COLO829 (cell line): ENCODE measurements at regions not wholly inside any gene's neighbourhood (a gene's known extent, or its start where the extent isn't known, plus 50 kb on each side); places are given as distances from the start of the nearest gene placed in this dataset.

ENCODE experiments used
- DNase-seq: peaks from one replicate; pipeline ENCODE4 v3.0.0; 2012; ENCODE audit warnings: low spot score

DNA sequence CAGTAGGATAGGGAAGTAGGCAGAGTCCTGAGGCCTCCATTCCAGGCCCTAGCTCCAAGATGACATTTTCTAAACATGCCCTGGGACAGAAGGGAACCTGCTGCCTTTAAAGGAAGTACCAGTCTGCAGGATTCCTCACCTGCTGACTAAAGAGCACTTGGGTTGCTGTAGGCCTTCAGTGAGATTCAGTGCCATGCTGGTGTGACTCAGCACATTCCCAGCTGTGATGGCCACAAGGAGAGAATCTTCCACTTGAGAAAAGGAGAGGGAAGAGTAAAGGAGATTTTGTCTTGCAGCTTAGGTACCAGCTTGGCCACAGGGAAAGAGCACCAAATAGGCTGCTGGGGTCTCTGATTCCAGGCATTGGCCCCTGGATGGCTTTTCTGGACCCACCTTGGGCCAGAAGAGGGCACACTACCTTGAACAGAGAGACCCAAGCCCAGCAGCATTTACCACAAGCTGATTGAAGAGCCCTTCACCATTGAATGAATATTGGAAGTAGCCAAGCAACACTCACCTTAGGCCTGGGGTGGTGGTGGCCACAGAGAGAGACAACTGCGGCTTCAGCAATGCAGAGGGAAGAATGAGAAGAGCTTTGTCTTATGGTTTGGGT lies 498.3 kb downstream of the KCNH5 start:
- no peak for DNase-seq

DNA sequence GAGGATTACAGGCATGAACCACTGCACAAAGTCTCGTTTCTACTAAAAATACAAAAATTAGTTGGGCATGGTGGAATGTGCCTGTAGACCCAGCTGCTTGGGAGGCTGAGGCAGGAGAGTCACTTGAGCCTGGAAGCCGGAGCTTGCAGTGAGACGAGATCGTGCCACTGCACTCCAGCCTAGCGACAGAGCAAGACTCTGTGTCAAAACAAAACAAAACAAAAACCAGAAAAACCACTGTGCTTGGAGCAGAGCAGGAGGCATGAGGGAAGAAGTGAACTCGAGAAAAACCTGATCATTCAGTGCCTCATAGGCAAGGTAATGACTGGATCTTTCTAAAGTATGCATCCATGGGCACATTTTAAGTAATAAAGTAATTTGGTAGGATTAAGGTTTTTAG lies 487.8 kb downstream of the KCNH5 start:
- DNase-seq: no peak

DNA sequence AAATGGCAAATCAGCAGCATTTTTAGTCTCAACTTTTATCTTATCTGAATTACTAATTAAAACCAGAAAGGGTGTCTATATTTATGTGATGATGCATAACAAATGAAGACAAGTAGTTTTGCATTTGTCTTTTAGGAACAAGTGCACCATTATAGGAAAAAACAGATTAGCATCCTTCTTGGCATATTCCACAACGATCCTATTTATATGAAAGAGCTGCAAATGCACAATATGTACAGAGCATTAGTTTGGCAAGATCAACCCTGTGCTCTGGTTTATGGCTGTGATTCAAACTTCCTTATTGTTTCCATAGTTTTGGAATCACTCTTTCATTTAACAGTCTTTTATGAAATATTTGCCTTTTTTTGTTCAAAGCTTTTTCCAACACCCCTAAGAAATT lies 486.8 kb downstream of the KCNH5 start:
- DNase-seq: no peak

DNA sequence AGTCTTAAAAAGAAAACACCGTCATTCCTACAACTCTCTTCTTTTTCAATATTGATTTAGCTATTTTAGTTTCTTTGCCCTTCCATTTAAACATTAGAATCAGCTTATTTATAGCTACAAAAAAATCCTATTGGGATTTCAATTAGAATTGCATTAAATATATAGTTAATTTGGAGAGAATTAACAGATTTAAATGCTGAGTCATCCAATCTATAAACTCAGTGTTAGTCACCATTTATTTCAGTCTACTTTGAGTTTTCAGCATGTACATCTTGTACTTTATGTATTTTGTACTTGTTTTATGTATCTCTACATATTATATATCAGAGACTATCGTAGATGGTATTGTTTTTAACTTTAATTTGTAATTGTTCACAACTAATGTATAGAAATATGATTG lies 460.0 kb downstream of the KCNH5 start:
- DNase-seq: no peak

DNA sequence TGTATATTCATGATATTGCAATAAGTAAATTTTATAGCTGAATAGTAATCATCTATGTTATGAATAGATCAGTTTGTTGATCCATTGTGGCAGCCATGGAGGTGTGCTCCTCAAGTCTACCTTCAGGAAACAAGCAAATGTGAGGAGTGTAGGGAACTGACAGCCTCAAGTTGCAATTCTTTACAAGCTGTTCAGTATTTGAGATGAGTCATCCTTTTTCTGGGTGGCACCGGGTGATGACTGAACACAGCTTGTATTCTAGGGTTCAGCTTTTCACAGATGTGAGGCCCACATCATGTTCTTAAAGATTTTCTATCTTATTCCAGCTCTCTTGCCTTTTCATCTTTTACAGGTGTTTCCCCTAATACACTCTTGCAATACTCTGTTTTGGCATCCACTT lies 452.4 kb downstream of the KCNH5 start:
- no peak for DNase-seq

DNA sequence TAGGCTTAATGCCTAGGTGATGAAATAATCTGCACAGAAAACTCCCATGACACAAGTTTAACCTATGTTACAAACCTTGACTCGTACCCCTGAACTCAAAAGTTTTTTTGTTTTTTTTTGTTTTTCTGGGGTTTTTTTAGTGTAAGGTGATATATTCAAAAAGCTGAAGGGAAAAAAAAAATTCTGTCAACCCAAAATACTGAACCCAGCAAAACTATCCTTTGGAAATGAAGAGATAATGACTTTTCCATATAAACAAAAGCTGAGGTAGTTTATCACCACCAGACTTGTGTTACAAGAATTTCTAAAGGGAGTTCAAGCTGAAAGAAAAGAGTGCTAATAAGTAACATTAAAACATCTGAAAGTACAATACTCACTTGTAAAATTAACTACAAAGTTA lies 448.1 kb downstream of the KCNH5 start:
- DNase-seq: no peak

DNA sequence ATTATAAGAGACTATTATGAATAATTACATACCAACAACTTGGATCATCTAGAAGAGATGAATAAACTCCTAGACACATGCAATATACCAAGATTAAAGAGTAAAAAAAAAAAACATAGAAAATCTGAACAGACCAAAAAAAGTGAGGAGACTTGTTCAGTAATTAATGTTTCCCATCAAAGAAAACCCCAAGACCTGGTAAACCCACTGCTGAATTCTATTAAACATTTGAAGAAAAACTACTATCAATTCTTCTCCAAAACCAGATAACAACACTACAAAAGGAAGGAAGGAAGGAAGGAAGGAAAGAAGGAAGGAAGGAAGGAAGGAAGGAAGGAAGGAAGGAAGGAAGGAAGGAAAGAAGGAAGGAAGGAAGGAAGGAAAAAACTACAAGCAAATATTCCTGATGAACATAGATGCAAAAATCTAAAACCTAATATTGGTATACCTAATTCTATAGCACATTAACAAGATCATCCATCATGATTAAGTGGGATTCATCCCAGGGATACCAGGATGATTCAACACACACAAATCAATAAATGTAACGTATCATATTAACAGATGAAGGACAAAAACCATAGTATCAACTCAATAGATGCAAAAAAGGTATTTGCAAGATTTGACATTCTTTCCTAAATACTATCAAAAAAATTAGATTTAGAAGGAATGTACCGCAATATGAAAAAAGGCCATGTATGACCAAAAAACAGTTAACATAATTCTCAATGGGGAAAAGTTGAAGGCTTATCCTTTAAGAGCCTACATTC lies 445.5 kb downstream of the KCNH5 start:
- DNase-seq: no peak

DNA sequence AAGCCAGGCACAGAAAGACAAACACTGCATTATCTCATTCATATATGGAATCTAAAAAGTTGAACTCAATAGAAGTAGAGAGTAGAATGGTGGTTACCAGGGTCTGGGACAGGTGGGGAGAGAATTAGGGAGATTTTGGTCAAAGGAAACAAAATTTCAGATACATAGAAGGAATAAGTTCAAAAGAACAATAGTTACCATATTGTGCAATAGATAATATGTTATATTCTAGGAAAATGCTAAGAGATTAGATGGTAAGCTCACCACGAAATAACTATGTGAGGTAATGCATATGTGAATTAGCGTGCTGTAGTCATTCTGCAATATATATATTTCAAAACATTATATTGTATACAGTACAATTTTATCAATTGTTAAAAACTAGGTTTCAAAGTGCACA lies 442.5 kb downstream of the KCNH5 start:
- no peak for DNase-seq

DNA sequence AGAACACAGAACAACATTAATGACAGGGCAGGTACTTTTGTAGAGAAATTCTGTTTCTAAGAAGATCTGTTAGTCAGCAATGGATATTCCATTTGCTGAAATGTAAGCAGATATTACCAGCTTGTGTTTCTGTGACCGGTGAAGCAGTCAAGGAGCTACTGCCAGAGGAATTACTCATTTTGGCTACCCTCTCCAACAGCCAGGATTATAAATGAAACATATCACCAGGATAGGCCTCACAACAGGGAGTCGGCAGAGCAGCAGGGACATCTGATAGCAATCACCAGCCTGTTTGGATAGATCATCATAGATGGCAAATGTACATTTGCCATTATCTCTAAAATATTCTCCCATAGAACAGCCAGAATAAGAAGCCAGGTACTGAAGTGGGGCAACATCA lies 440.7 kb downstream of the KCNH5 start:
- no peak for DNase-seq

DNA sequence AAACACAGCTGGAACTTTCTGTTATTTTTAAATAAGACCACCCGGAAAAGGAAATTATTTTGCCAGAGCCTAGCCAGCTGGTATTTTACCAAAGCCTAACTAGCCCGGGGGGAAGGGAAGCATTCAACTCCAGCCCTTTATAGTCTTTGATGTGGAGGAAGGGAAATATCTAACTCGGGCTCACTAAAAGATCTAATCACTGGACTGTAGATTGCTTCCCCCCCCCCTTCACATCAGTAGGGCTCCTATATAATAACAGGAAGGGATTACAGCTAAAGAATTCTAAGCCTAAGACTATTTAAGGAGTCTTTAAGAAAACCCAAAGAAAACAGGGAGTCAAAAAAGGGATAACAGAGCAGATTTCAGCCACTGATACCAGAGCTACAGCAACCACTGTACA lies 431.1 kb downstream of the KCNH5 start:
- no peak for DNase-seq

DNA sequence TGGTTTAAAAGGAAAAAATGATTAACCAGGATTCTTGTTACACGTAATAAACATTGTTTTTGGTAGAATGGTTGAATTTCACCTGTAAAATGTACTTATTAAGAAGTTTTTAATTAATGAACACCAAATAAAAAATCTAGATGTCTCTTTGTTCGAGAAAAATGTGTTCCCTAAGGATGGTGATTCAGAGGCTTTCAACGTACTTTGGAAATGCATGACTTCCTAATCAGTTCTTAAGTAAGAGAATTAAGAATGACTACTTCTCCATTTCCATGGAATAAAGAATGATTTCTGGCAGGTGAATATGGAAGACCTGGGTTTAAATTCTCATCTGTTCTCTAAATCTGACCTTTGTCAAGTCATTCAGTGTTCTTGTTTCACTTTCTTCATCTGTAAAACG lies 428.6 kb downstream of the KCNH5 start:
- no peak for DNase-seq

DNA sequence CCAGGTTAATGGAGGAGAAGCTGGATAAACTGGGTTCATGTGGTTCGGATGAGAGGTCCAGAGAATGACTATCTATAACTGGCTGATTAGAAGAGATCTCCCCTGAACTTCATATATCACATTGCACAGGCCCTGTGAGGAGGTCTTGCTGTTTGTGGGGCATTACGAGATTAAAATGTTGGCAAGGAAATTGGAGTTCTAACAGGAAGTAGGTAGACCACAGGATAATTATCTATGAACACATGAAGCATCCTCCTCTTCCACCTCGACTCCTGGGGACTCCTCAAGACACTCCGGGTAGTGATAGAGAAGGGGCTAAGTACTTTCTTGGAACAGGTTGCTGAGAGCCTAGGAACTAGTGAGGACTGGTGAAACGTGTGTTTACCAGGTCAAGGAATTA lies 418.8 kb downstream of the KCNH5 start:
- no peak for DNase-seq

DNA sequence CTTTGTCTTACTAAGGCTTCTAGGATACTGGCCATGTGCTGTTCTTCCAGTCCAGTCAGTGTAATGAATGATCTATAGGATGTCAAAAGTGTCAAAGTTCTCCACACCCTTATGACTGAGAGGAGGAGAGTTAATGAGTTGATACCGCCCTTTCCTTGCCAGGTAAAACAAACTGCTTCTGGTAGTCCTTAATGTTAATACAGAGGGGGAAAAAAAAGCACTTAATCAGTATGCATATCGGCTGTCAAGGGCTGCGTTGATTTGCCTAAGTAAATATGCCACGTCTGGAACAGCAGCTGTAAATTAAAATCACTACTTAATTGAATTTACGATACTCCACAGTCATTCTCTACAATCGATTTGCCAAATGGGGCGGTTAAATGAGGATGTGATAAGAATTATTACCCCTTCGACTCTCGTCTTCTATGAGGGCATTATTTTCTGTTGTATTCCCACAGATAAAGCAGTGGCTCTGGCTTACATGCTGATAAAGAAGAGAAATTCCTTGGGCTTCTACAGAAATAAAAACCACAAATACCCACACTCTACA lies 416.0 kb downstream of the KCNH5 start:
- no peak for DNase-seq

DNA sequence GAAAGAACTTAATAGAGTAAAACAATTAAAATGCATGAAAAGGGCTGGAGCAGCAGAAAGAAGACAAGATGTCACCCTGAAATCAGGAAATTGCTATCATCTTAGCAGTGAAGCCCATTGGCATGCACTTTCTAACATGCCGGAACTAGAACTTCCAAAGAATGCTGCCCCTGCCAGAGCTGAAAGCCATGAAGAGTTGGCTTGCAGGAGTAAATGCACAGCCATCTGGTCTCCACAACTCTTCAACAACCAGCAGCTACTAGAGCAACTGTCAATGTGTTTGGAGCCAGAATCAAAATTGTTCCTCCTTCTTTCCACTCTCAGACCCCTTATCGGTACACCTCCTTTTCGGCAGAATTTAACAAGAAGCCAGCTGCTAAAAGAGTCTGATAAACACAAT lies 414.1 kb downstream of the KCNH5 start:
- DNase-seq: no peak

DNA sequence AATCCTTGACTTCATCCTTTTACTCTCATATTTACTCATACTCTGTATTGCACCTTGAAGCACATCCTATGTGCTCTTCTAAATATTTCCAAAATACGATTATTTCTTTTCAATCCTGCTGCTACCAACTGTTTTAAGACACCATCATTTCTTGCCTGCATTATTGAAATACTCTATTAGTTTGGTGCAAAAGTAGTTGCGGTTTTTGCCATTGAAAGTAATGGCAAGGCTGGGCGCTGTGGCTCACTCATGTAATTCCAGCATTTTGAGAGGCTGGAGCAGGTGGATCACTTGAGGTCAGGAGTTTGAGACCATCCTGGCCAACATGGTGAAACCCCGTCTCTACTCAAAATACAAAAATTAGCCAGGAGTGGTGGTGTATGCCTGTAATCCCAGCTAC lies 412.5 kb downstream of the KCNH5 start:
- no peak for DNase-seq

DNA sequence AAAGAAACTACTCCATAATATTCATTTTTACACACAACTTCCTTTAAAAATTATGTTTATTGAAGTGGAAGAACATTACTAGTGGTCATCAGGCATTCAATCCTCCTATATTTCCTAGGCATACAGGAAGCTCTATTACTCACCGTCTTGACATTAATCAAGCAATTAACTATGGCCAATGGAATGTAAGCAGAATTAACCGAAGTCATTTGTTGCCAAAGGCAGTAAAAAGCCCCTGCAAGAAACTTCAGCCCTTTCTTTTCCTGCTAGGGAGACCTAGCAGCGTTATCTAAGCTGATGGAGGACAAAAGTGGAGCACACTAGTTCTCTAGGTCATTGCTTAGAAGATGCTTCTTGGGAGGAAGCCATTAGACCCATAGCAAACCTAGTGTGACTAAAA lies 399.6 kb downstream of the KCNH5 start:
- no peak for DNase-seq
